GM12873 (cell line): ENCODE measurements at regions not wholly inside any gene's neighbourhood (a gene's known extent, or its start where the extent isn't known, plus 50 kb on each side); places are given as distances from the start of the nearest gene placed in this dataset.

Source experiments
- CTCF ChIP-seq: IDR thresholded peaks from 2 replicates; pipeline ENCODE4 v1.5.1; 2012; ENCODE audit warnings: low read depth, mild to moderate bottlenecking, moderate library complexity, low read length, control low read depth; ENCODE audit not compliant: insufficient read depth; ENCODE audit errors: missing control alignments

DNA sequence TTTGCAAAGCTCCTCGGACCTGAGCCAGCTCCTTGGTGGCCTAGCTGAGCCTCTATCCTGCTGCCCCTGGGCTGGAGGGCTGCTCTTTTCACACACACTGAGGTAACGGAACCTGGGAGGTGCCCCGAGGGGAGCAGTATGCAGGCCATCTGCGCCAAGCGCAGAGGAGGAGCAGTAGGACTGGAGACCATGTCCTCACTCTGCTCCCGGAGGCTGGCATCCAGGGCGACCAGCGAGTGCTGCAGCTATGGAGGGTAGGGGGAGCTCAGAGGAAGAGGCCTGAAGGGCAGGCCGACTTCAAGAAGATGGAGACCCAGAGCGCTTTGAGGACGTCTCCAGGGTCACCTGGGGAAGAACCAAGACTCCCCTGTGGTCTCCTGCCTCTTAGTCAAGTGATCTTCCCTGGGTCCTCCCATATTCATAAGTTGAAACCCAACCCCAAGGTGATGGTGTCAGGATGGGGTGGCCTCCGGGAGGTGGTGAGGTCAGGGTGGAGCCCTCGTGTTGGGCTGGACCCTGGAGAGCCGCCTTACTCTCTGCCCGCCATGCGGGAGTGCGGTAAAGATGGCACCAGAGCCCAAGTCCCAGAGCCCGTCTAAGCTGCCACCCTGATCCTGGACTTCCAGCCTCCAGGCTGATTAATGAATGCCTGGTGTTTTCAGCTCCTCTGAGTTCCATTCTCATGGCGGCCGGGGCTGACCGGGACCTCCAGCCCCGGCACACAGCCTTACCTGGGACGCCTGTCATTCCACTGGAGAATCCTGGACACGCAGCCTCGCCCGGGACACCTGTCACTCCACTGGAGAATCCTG, 160.7 kb downstream of the NDUFA10 start:
- TF ChIP-seq CTCF, result no peak

- no peak for TF ChIP-seq CTCF
These were observed 162.5 kb downstream of the NDUFA10 start for GRCh38 chr2:239862613-239863012.

- TF ChIP-seq CTCF, result no peak
These were observed 167.0 kb downstream of the NDUFA10 start for GRCh38 chr2:239858179-239858578.

DNA sequence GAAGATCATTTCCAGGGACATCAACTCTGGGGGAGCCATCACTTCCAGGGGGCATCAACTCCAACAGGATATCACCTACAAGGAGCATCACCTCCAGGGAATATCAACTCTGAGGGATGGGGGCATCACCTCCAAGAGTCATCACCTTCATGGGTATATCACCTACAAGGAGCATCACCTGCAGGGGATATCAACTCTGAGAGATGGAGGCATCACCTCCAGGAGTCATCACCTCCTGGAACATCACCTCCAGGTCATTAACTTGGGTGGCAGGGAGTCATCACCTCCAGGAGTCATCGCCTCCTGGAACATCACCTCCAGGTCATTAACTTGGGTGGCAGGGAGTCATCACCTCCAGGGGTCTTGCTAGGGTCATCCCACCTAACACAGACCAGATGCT, 167.6 kb downstream of the NDUFA10 start:
- TF ChIP-seq CTCF, result no peak

GRCh38 chr2:239856620-239857285, 168.4 kb downstream of the NDUFA10 start:
- TF ChIP-seq CTCF, result no peak

DNA sequence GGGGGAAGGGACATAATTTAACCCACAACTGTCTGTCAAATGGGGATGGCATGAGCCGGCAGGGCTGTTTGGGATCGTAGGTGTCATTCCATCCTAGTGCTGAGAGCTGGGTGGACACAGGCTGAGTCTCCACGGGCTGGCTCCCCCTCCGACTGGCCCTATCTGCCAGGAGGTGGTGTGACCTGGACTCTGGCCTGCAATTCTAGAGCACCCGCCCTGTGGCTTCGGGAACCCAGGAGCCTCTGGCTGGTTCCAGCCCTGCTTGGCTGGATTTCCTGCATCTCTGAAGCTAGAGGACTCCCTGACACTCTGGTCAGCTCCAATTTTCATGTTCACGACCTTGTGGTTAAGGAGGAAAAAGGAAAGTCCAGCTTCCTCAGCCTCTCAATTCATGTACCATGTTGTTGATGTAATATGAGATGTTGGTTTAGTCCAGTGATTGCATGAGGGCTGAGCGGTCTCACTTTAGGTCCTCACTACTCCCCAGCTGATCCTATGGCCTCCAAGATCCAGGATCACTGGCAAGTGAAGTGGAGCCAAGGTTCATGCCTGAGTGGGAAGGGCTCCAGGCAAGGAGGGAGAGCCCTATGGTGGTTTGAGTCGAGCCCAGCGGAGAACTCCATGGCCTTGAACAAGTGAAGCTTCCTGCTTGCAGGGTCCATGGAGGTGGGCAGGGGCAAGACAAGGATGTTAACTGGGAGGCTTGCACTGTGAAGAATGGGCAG, 169.1 kb downstream of the NDUFA10 start:
- TF ChIP-seq CTCF, result no peak

DNA sequence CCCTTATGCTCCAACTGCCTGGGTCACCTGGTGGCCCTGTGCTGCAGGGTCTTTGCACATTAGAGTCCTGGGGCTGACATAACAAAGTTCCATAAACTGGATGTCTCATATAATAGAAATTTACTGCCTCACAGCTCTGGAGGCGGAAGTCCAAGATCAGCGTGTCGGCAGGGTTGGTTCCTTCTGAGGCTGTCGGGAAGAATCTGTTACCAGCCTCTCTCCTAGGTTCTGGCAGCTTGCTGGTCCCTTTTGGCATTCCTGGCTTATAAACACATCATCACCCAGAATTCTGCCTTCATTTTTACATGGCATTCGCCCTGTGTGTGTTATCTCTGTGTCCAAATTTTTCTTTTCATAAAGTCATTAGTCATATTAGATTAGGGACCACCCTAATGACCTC, 170.5 kb downstream of the NDUFA10 start:
- TF ChIP-seq CTCF, result no peak
